CD4-positive, alpha-beta T cell treated with Interleukin-15 for 1 hour (primary cell): ENCODE measurements at regions not wholly inside any gene's neighbourhood (a gene's known extent, or its start where the extent isn't known, plus 50 kb on each side); places are given as distances from the start of the nearest gene placed in this dataset.
"Not testable (repeated sequence)": the region's sequence is repeated elsewhere in the genome, so short reads cannot be mapped to it uniquely, and the experiment has no call there.

Source experiments
- DNase-seq: peaks from one replicate; pipeline ENCODE4 v3.0.0-alpha.2; 2020

- DNase-seq = not testable (repeated sequence)
These were observed 53.1 kb upstream of the TMEM252 start for GRCh38 chr9:68593760-68594159.

- no peak for DNase-seq
These were observed 55.2 kb upstream of the TMEM252 start for GRCh38 chr9:68595868-68596267.

DNA sequence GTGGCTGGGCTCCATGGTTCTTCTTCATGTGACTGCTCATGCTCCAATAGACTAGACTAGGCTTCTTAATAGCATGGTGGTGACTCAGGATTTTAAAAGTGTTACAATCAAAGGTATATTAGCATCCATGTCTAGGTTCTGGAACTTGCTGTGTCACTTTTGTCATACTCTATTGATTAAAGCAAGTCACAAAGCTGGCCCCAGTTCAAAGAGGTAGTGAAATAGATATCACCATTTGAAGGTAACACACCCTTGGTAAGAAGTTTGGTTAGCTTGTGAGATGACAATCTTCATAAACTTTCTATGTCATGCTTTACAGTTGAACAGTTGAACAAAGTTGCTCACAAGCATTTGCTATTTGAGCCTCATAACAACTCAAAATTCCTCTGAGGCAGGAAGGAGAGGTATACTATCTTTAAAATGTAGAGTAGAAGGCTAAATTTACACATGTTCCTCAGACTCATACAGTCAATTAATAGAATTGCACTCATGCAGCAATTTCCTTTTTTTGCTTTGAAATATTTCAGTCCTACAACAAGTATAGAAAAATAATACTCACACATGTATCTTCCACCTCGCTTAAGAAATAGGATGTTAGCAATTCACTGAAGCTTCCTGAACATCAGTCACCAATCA lies 56.8 kb upstream of the TMEM252 start:
- DNase-seq = no peak

GRCh38 chr9:68599826-68600225 lies 59.1 kb upstream of the TMEM252 start:
- no peak for DNase-seq

GRCh38 chr9:68601081-68601480 lies 60.4 kb upstream of the TMEM252 start:
- DNase-seq = no peak

GRCh38 chr9:68603371-68603770 lies 62.7 kb upstream of the TMEM252 start:
- DNase-seq = no peak

GRCh38 chr9:68608763-68609162 lies 68.1 kb upstream of the TMEM252 start:
- no peak for DNase-seq

DNA sequence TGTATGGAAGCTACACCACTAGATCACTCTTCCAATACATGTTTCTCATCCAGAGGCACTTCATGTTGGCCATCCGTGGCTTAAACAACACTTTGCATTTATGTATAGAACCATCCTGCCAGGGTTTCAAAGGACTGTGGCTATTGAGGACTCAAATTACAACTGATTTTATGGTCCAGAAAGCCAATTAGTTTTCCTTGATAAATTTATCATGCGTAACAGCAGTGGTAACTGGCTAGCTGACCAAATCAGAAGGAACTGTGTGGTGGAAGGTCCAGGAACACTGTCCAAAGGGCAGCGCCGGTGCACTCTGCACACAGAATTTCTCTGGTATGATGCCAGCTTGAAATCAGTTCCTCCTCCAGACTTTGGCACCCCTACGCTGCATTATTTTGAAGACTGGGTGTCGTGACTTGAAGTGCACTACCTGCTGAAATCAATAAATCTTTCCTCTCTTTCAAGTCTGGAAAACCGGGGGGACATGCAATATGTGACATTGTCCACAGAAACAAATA lies 69.3 kb upstream of the TMEM252 start:
- DNase-seq = no peak

- no peak for DNase-seq
These were observed 73.4 kb upstream of the TMEM252 start for GRCh38 chr9:68614121-68614520.

- not testable (repeated sequence) for DNase-seq
These were observed 76.3 kb upstream of the TMEM252 start for GRCh38 chr9:68617011-68617410.

GRCh38 chr9:68619072-68619471 lies 78.4 kb upstream of the TMEM252 start:
- DNase-seq = no peak

DNA sequence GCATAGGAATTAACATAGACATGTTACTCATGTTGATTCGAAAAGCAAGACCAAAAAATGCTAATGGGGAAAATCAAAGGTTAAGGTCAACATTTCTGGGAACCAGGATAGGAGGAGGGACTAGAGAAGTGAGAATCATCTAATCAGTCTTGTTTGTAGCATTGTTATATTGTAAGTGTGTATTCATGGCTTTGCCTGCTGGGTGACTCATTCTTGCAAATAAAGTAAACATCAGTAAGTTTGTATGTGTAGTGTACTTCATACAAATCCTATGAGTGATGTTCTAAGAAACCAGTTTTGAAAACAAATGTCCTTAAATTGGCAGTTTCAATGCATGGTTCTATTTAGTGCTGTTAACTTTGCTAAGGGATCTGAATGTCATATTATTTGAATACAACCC lies 79.0 kb upstream of the TMEM252 start:
- DNase-seq = no peak

- no peak for DNase-seq
These were observed 79.5 kb upstream of the PIP5K1B start for GRCh38 chr9:68625559-68625958.

DNA sequence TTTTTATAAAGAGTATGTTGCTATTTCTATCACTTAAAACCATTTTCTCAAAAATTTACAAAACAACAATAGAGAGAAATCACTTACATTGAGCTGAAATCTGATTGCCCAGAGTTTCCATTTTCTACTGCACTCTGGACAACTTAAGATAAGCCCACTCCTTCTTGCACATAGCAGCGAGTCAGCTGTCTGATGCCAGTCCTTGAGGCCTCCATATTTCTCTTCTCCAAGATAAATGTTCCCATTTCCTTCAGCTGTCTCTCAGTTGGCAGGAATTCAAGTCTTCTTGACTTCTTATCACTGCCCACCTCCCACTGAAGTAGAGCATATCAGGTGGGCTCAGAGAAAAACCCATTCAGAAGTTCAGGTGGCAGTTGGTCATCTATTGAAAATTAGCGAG lies 78.5 kb upstream of the PIP5K1B start:
- DNase-seq = no peak

DNA sequence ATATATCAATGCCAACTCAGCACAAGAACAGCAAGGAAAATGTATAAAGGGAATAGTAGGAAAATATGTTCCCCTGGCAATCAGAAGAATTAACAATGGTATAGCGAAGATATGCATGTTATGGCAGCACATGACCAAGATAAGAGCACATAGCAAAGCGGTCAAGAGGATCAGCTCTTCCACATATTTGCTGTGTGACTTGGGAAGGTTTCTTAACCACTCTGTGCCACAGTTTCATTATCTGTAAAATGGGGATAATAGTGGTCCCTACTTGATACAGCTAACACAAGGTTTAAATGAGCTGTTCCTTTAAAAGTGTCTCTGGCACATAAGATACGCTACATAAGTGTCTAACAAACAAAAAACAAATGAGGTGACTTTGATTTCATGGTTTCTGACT lies 77.9 kb upstream of the PIP5K1B start:
- no peak for DNase-seq

DNA sequence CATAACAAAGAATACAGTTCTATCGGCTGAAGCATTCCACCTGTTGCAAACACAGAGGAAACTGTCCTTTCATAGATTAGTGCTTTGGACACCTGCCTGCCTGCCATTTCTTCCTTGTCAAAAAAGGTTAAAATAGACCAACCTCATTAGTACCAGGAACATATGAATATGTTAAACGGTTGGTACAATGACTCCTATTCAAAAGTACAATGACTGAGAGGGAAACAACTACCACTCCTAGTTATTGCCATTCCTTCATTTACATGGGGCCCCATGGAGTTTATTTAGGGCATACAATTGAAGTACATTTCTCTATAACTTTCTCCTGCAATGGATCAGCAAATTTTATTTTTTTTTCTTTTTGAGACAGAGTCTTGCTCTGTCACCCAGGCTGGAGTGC lies 77.4 kb upstream of the PIP5K1B start:
- no peak for DNase-seq

DNA sequence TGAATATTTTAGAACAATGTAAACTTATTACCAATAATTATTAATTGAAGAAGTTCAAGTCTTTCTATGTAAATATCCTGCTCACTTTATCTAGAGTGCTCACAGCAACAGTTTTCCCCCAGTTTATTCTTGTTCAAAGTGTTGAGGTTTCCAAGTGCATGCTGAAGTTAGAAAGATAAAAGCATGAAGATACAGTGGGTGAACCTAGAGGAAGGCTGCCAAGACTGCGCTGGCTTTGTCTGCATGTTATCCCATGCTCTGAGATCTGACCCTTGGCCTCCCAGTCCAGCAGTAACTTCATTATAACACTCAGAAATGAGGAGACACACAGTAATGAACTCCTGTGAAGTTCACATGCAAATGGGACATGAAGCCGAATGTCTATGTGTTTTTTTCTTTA lies 76.0 kb upstream of the PIP5K1B start:
- no peak for DNase-seq

GRCh38 chr9:68631811-68632210 lies 73.2 kb upstream of the PIP5K1B start:
- DNase-seq = no peak

GRCh38 chr9:68637020-68637419 lies 68.0 kb upstream of the PIP5K1B start:
- DNase-seq = no peak

- DNase-seq = not testable (repeated sequence)
These were observed 65.8 kb upstream of the PIP5K1B start for GRCh38 chr9:68639261-68639660.

DNA sequence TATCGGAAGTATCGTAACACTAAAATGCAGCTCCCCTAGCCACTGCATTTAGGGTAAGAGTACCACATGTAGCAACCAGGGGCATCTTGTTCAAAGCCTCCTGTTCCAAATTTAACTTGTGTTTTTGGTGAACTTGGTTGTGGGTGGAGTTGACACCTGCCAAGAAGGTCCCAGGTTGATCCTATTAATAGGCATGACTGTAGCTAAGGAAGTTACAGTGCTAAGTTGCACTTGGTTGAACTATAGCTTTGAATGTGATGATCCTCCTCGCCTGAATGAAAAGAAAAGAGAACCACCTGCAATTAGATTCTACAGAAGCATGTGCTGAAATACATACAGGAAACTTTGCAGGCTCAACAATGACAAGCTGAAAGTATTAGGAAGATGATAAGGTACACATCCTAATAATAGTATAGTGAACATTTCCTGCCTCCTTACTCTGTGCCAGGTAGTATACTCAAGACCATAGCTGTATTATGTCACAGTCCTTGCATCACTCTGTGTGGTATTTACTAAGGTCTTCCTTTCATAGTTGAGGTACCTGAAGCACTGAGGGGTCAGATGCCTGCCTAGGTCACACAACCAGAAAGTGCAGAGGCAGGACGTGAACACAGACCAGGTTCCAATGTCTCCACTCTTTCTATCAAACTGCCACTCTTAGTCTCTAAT lies 64.5 kb upstream of the PIP5K1B start:
- DNase-seq = peak; percentile 51

- DNase-seq = peak; percentile 48
These were observed 60.9 kb upstream of the PIP5K1B start for GRCh38 chr9:68643901-68644809.

GRCh38 chr9:68644831-68645230 lies 60.2 kb upstream of the PIP5K1B start:
- no peak for DNase-seq

GRCh38 chr9:68648164-68648563 lies 56.9 kb upstream of the PIP5K1B start:
- no peak for DNase-seq
